Neural cell (in vitro differentiated cells): ENCODE measurements at regions not wholly inside any gene's neighbourhood (a gene's known extent, or its start where the extent isn't known, plus 50 kb on each side); places are given as distances from the start of the nearest gene placed in this dataset.

Experiments used
- H2AFZ ChIP-seq: fragments of 200-600, 300-800 bp; sonication (generic), shearing (Covaris generic); 2 replicates; pipeline ENCODE4 v1.6.0; 2014; ENCODE audit warnings: low read depth, mild to moderate bottlenecking, antibody characterized with exemption, low read length, moderate library complexity
- H3F3A ChIP-seq: fragments of 200-600 bp; shearing (Covaris generic); 2 replicates; pipeline ENCODE4 v1.6.1; 2016; ENCODE audit warnings: mild to moderate bottlenecking, moderate library complexity, mixed read lengths, antibody characterized with exemption, low read length; ENCODE audit not compliant: insufficient read depth, poor library complexity, severe bottlenecking
- H3K27ac ChIP-seq: fragments of 200-600, 300-800 bp; sonication (generic), shearing (Covaris generic); 2 replicates; pipeline ENCODE4 v1.5.1; 2014; ENCODE audit warnings: mild to moderate bottlenecking, low read length, moderate library complexity
- H3K27me3 ChIP-seq: fragments of 300-800, 200-600 bp; sonication (generic), shearing (Covaris generic); 2 replicates; pipeline ENCODE4 v1.6.0; 2014; ENCODE audit warnings: mild to moderate bottlenecking, low read depth, low read length, moderate library complexity; ENCODE audit not compliant: insufficient read depth
- H3K36me3 ChIP-seq: fragments of 300-800, 200-600 bp; sonication (generic), shearing (Covaris generic); 2 replicates; pipeline ENCODE4 v1.5.1; 2014; ENCODE audit warnings: mild to moderate bottlenecking, antibody characterized with exemption, low read length, moderate library complexity; ENCODE audit not compliant: insufficient read depth
- H3K4me2 ChIP-seq: fragments of 300-800, 200-600 bp; sonication (generic), shearing (Covaris generic); 2 replicates; pipeline ENCODE4 v1.6.0; 2014; ENCODE audit warnings: mild to moderate bottlenecking, low read length
- H3K4me3 ChIP-seq: fragments of 300-800, 200-600 bp; sonication (generic), shearing (Covaris generic); 2 replicates; pipeline ENCODE4 v1.5.1; 2014; ENCODE audit warnings: mild to moderate bottlenecking, low read length, moderate library complexity
- H3K79me2 ChIP-seq: fragments of 200-600 bp; shearing (Covaris generic); replicated peaks from 2 replicates; pipeline ENCODE4 v1.6.0; 2014; ENCODE audit warnings: mild to moderate bottlenecking, low read length, moderate library complexity; ENCODE audit not compliant: insufficient read depth
- H3K9ac ChIP-seq: fragments of 300-800, 200-600 bp; sonication (generic), shearing (Covaris generic); 2 replicates; pipeline ENCODE4 v1.6.1; 2016; ENCODE audit warnings: mild to moderate bottlenecking, low read length, mixed read lengths
- H3K9me2 ChIP-seq: fragments of 200-600 bp; shearing (Covaris generic); 2 replicates; pipeline ENCODE4 v1.6.1; 2016; ENCODE audit warnings: mild to moderate bottlenecking, low read length, mixed read lengths; ENCODE audit not compliant: insufficient read depth
- H3K9me3 ChIP-seq: fragments of 200-600, 300-800 bp; sonication (generic), shearing (Covaris generic); 2 replicates; pipeline ENCODE4 v1.6.1; 2016; ENCODE audit warnings: mild to moderate bottlenecking, mixed run types, low read length, moderate library complexity, mixed read lengths
- H4K20me1 ChIP-seq: fragments of 200-600 bp; shearing (Covaris generic); 2 replicates; pipeline ENCODE4 v1.6.1; 2016; ENCODE audit warnings: mild to moderate bottlenecking, mixed run types; ENCODE audit not compliant: insufficient read depth
- CTCF ChIP-seq: fragments of 450-650 bp; IDR thresholded peaks from 2 replicates; pipeline ENCODE4 v1.5.1; 2014; ENCODE audit warnings: antibody characterized with exemption, mild to moderate bottlenecking, moderate library complexity; ENCODE audit not compliant: poor library complexity, severe bottlenecking
- EP300 ChIP-seq: fragments of 450-650 bp; conservative IDR thresholded peaks from 2 replicates; pipeline ENCODE4 v1.6.1; 2014; ENCODE audit warnings: antibody characterized with exemption, mild to moderate bottlenecking, moderate library complexity; ENCODE audit not compliant: poor library complexity, severe bottlenecking
- EZH2 ChIP-seq: fragments of 200-600, 300-800 bp; shearing (Covaris generic), sonication (generic); IDR thresholded peaks from 2 replicates; pipeline ENCODE4 v1.6.1; 2014; ENCODE audit warnings: antibody characterized with exemption, low read length, borderline replicate concordance, mild to moderate bottlenecking; ENCODE audit not compliant: insufficient read depth, poor library complexity, severe bottlenecking
- MXI1 ChIP-seq: fragments of 450-650 bp; conservative IDR thresholded peaks from 2 replicates; pipeline ENCODE4 v1.6.1; 2014; ENCODE audit warnings: antibody characterized with exemption, mild to moderate bottlenecking; ENCODE audit not compliant: poor library complexity, severe bottlenecking
- POLR2AphosphoS5 ChIP-seq: IDR thresholded peaks from 2 replicates; pipeline ENCODE4 v1.6.1; 2012
- RAD21 ChIP-seq: fragments of 450-650 bp; conservative IDR thresholded peaks from 2 replicates; pipeline ENCODE4 v1.6.1; 2014; ENCODE audit warnings: antibody characterized with exemption, mild to moderate bottlenecking, moderate library complexity
- REST ChIP-seq: IDR thresholded peaks from 2 replicates; pipeline ENCODE4 v1.6.1; 2012; ENCODE audit warnings: borderline replicate concordance
- SMC3 ChIP-seq: fragments of 450-650 bp; conservative IDR thresholded peaks from 2 replicates; pipeline ENCODE4 v1.6.1; 2014; ENCODE audit warnings: antibody characterized with exemption, mild to moderate bottlenecking, moderate library complexity; ENCODE audit not compliant: poor library complexity
- TAF1 ChIP-seq: IDR thresholded peaks from 2 replicates; pipeline ENCODE4 v1.6.1; 2012; ENCODE audit warnings: low read depth

GRCh38 chr22:42326301-42326700, 55.8 kb upstream of the TCF20 start:
- Histone ChIP-seq H3K79me2 (peaks cover 14% of the 10 kb centered on the region), H3K4me3 (no peak overlapping the region), H3K9me3 (no peaks in the 10 kb centered on the region), H3K4me2 (no peak overlapping the region), H3K27ac (no peak overlapping the region), H3K27me3 (no peaks in the 10 kb centered on the region), H3K36me3 (no peaks in the 10 kb centered on the region), H3K9me2 (no peaks in the 10 kb centered on the region), H2AFZ (no peak overlapping the region), H3K9ac (no peak overlapping the region), H4K20me1 (no peaks in the 10 kb centered on the region), H3F3A (no peaks in the 10 kb centered on the region)
- TF ChIP-seq EP300 (no peak), EZH2 (no peak), POLR2AphosphoS5 (no peak), TAF1 (no peak), CTCF (no peak), RAD21 (no peak), MXI1 (no peak), REST (no peak), SMC3 (no peak)

- TF ChIP-seq RAD21: no peak
- TF ChIP-seq TAF1: no peak
- no peak for TF ChIP-seq SMC3
- TF ChIP-seq CTCF: no peak
- TF ChIP-seq REST: no peak
- no peak for TF ChIP-seq MXI1
- TF ChIP-seq POLR2AphosphoS5: no peak
- TF ChIP-seq EP300: no peak
- no peak for TF ChIP-seq EZH2
- Histone ChIP-seq H3K36me3 (no peaks in the 10 kb centered on the region), H3K27ac (no peak overlapping the region), H3K9me2 (no peaks in the 10 kb centered on the region), H3K4me2 (no peak overlapping the region), H3K27me3 (no peaks in the 10 kb centered on the region), H3K9ac (no peak overlapping the region), H3K79me2 (peaks cover 14% of the 10 kb centered on the region), H4K20me1 (no peaks in the 10 kb centered on the region), H3K9me3 (no peaks in the 10 kb centered on the region), H3K4me3 (no peak overlapping the region), H2AFZ (no peak overlapping the region), H3F3A (no peaks in the 10 kb centered on the region)
Measured at GRCh38 chr22:42324990-42325710, 54.7 kb upstream of the TCF20 start.
